Stimulated activated naive CD8-positive, alpha-beta T cell treated with anti-CD3 and anti-CD28 coated beads, Interleukin-15, Interleukin-2, amounts not matched to agents 100 U/mL and 50 U/mL, for 24 hours (primary cell): ENCODE measurements at regions not wholly inside any gene's neighbourhood (a gene's known extent, or its start where the extent isn't known, plus 50 kb on each side); places are given as distances from the start of the nearest gene placed in this dataset.

Experiments
- ATAC-seq: fragments of 150-1000 bp; cut with Tn5 transposase; one replicate; pipeline ENCODE4 v1.10.0; 2021
- DNase-seq: peaks from one replicate; pipeline ENCODE4 v3.0.0; 2021

DNA sequence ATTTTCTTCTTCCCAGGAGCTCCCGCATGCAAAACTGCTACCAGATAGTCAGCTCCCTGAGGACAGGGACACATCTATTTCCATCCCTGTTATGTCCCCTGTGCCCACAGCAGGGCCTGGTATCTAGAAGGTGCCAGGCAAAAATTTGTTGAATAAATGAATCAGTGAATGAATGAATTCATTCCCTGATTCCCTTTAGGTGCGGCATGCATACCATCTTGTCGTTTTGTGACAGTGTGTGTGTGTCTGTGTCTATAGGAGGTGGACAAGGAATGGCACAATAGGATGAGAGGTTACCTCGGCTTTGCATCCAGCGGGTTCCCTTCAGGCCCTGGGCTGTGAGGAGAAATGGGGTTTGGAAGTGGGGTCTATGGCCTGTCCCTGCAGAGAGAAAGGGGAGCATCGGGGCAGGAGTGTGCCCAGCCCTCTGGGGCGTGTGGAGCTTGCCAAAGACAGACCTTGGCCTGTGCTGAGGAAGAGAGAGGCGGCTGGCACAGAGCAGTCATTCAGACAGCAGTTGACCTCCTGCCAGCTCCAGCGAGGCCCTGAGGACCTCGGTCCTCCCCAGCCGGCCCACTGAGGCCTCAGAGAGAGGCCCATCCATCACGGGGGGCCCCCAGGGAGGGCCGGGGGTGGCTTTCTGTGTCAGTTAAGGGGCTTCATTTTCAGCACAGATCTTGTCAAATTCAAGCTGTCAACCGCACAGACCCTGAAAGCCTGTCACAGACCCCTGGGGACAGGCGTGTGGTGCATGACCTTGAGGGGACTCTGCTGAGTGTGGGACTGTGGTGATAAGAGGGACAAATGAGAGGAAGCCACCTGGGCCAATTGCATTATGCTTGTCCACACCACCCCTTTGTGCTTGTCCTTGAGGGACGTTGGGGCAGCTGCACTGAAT, 125.9 kb upstream of the CXCR4 start:
- ATAC-seq (no peak), DNase-seq (no peak)

DNA sequence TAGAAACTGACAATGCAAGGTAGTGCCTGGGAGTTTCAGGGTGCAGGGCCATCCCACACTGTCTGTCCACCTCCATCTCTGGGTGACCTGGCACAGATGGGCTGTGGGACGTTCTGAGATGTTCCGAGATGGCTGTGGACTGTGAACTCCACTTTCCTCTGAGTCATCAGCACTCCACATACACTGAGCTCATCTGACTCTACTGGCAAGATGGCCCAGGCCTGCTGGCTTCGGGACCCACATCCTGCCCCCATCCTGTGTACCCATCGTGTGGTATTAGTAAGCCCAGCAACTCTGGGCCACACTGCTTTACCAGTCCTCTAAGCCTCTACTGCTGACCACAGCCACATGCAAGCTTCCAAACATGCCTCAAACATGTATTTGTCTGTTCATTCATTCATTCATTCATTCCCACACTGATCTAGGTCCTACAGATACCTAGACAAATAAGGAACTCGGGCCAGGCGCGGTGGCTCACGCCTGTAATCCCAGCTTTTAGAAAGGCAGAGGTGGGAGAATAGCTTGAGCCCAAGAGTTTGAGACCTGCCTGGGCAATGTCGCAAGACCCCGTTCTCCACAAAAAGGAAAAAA, 124.8 kb upstream of the CXCR4 start:
- DNase-seq (peak; percentile 53), ATAC-seq (peak; percentile 82)

DNA sequence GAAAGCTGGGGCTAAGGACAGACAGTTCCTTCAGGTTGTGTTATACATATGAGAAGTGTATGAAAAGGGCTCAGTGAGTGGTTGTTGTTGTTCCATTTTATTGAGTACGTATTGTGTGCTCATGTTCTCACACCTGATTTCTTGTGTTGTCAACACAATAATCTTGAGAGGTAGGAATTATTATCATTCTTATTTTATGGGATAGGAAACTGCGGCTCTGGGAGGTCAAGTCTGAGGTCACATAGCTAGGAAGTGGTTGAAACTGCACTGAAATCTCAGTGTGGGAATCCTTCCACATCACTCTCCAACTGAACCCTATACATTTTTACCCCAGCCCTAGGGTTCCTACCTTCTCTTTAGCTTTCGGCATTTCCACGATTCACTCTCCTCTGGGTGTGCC, 124.2 kb upstream of the CXCR4 start:
- ATAC-seq: no peak

DNA sequence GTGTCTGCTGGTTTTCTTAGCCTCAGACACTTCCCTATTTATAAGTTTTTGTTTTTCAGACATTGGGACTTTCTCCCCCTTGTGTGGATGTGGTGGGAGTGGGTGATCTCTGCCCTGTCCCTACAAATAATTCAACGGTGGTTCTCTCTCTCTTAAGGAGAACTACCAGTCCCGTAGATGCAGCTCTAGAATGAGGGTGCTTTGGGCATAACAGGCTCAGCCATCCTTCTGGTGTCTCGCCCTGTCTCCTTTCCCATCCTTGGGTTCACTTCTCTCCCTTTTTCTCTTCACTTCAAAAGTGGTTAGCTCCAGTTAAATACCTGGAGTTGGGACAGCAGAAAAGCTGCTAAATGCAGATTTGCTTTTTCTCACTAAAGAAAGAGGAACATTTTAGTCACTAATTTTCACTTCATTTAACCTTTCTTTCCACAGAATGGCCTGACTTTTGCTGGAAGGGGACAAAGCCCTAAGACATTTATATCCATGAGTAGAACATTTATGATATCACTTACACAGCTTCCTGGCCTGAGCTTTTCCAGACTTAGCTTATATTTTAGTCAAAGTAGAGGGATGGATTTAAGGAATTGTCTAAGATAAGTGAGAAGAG, 121.2 kb upstream of the CXCR4 start:
- no peak for ATAC-seq
- no peak for DNase-seq

More for the DNA sequence above, 124.2 kb upstream of the CXCR4 start:
- DNase-seq: no peak

DNA sequence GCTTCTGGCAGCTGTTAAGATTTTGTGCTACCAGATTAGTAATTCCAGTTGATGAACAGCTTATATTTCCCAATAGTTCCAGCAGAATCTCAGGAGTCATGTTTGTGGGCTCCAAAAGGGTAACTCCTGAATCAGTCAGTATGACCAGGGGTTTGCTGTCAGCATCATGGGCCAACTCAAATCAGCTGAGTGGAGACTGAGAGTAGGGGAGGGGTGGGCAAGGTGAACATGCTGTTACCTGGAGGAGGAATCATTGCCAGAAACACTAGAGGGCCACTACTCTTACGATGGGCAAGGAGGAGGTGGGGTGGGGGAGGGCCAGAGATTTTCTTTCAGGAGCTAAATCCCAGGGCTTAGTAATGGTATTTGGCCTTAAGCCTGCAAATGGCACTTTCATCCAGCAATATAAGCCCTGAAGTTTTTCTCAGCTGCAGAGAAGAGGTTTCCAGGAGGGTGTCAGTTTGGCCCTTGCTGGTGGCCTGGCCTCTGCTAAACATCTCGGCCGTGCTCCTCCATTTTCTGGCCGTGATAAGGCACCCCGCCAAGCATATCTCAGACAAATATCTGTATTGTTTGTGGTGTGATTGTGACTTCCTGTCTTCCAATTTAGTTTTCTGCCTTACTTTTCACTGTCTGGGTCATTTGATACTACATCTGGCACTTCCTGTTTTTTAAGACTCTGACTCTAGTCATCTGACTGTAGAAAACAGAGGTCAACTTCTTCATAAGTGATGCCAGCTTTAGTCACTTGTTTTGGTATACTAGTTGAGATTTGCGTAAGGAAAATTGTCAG, 120.5 kb upstream of the CXCR4 start:
- peak; percentile 41 for DNase-seq

DNA sequence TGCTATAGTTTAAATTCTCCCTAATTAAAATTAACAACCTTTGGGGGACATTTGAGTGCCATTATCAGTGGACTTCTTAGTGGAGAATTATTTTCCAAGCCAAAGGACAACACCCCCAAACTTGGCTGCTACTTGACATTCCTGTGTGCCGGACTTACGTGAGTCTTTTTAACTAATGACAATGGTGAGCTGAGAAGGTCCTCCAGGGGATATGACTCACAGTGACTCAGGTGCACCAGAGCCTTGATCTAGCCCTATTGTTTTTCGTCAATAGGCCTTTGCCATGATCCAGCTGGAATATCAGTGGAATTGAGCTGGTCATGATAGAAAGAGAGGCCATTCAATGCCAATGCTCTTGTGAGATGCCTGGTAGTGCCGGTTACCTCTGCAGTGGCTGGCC, 118.1 kb upstream of the CXCR4 start:
- ATAC-seq: no peak
- no peak for DNase-seq

More for the DNA sequence above, 120.5 kb upstream of the CXCR4 start:
- peak; percentile 69 for ATAC-seq

DNA sequence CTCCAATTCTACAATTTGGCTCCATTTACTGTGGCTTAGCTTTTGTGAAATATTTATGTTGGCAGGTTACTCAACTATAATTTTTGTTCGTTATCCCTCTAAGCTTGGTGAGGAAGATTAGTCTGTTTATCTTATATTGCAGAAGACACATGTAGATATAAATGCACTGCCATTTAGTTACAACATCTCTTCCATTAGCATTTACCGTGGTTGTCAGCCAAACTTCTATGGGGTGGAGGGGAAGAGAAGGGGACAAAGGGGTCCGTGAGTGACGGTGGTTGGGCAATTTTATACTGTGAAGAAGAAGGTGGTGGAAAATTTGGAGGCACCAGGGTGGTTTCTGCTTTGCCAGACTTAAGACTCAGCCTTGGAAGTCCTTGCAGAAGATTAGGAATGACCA, 117.6 kb upstream of the CXCR4 start:
- DNase-seq: no peak
- ATAC-seq: no peak

DNA sequence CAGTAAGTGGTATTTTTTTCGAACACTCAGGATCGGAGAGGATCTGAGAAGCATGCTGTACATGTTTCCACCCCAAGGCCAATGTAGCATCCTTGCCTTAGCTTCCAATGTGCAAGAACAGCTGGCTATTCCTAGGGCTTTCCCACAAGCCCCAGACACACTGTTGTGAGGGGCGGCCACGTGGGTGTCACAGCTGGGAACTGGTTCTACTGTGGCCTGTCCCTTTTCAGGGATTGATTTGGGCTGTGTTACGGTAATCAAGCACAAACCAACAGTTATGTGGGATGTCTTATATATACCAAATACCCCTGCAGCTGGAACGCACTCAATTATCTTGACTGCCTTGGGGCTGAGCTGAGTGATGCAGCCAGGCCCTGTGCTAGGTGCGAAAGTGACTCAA, 116.3 kb upstream of the CXCR4 start:
- ATAC-seq (no peak), DNase-seq (no peak)

DNA sequence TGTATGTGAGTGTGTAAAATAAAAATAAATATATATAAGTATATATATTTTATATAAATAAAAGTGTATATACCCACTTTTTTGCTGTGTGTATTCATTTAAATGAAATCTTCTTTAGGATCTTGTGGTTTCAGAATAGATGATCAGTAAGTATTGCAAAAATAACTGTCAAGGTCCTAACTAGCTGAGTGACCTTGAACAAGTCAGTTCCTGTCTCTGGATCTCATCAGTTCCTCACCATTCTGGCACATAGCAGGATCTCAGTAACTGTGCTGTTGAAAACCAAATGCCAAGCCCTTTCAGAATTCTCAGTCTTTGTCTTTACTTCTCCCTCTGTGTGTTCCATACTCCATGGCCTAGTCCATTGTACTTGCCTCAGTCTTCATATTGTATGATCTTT, 115.3 kb upstream of the CXCR4 start:
- ATAC-seq (no peak), DNase-seq (no peak)

DNA sequence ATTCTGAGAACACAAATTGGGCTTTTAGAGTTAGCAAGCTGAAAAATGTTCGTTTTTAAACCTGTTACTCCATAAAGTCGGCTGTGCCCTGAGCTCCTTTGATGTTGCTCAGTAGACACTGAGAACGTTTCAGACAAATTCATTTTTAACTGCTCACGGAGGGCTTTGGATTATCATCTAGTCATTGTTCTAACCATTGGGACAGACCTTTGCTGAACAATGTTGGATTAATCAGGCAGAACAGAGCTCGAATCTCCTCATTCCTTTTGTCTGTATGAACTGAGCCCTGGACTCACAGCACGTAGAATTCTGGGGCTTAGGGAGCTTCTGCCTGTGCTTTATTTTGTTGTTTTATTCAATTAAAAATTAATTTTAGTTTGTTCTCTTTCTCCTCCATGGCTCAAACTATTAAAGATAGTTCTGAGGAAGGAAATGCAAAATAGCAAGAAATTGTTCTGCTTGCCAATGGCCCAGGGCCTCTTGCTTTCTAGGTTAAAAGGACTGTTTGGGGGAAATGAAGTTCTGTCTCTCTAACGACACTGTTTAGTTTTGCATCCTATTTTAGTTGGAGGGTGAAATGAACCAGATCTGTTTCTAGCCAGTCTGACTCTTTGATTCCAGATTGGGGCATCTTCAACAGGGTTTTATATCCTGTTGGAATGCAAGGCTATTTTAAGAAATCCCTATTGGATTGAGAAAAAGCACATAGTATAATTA, 114.7 kb upstream of the CXCR4 start:
- ATAC-seq (no peak), DNase-seq (no peak)

DNA sequence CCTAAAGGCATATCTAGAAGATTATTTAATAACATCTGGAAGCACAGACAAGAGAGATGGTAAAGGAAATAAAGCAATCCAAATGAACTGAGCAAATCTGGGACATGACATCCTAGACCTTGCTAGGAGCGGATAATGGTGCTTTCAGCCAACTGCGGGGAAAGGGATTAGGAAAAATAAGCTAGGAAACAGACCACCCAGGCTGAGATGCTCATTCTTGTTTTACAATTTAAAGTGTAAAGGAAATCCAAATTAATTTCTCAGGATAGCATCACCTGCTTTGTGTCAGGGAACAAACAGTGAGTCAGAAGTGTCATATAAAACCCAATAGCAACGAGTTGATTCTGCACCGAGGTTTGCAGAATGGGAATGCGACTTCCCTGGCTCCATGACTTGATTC, 112.5 kb upstream of the CXCR4 start:
- no peak for ATAC-seq
- DNase-seq: no peak

DNA sequence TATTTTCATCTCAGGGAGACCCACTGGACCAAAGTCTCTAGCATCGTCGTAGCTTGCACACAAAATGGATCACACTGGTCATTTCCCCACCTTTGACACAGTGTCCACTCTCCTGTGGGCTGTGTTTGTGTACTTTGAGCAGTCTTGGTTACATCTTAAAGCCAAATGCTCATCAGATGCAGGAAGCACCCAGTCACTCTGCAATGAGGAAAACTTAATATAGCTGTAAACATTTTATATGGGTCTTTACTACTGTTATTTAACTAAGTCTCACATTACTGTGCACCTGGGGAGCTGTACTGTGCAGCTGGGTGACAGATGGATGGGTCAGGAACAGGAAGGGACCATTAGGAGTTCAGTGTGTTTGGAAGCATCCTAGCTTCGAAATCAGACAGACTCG, 109.0 kb upstream of the CXCR4 start:
- ATAC-seq: no peak
- DNase-seq: no peak

DNA sequence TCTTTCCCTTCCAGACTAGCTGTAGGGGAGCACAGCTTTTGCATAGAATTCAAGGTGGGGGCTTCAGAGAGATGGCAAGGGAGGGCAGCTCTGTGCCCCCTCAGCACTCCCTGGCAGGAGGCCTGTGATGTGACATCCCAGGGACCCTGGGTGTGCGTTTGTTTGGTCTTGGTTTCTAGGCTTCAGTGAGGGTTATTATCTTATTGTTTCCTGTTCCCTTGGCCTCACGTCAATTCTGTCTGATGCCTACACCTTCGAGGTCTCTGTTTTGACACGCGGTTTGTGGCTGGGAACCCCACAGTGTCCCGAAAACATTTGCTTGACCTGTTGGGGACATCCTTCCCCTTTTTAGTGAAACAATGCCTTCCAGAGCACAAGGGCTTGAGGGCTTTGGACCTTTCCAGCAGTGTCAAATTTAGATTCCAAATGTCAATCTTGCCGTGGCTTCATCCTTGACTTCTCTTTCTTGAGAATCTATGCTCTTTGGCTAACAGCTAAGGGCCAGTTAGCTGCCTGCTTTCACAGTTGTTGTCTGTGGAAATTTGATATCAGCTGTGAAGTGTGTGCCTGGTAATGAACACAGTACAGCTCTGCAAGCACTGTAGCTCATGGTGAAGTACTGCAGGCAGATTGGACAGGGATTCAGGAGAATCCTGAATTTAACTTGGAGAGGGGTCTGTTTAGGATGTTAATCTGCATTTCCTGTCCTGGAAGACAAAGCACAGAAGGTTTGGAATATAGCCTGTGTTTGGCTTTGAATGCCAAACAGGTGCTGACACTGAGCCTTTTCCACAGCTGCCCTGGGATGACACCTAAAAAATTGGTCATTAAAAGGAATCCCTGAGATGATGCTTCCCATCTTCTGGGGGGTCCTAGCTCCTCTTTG, 108.2 kb upstream of the CXCR4 start:
- DNase-seq (peak; percentile 39), ATAC-seq (peak; percentile 57)

DNA sequence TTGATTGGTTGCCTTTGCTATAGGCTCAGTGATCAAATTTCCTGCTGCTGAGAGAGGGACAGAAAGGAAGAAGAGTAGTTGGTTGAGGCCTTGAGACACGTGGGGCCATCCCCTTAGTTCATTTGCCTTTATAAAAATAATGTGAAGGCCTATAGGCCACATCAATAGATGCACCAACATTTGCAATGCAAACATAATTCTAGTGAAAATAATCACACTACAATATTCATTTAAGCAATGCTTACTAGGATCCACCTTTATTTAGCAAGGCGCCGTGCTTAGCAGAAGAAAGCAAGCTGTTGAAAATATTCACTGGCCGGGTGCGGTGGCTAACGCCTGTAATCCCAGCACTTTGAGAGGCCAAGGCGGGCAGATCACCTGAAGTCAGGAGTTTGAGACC, 105.3 kb upstream of the CXCR4 start:
- ATAC-seq: no peak
- no peak for DNase-seq

DNA sequence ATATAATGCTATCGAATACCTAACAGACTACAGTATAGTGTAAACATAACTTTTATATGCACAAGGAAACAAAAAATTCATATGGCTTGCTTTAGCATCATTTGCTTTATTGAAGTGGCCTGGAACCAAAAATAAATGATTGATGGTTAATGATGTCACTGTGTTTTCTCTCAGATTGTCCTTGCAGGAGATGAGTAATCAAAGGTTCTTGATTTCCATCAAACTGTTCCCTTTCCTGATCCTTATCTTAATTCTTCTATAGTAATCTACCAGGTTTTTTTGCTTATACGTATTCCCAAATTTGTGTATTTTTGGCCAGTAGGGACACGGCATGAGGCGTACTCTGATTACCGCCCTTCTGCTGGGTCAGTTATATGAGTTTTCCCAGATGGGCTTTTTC, 104.9 kb upstream of the CXCR4 start:
- ATAC-seq (no peak), DNase-seq (no peak)

DNA sequence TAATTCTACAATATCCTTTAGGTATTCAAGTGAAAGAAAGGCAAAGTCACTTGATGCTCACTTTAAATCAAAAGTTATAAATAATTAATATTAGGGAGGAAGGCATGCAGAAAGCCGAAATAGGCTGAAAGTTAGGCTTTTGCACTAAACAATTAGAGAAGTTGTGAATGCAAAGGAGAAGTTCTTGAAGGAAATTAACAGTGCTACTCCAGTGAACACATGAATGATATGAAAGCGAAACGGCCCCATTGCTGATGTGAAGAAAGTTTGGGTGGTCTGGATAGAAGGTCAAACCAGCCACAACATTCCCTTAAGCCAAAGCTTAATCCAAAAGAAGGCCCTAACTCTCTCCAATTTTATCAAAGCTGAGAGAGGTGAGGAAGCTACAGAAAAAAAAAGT, 103.1 kb upstream of the CXCR4 start:
- no peak for ATAC-seq

DNA sequence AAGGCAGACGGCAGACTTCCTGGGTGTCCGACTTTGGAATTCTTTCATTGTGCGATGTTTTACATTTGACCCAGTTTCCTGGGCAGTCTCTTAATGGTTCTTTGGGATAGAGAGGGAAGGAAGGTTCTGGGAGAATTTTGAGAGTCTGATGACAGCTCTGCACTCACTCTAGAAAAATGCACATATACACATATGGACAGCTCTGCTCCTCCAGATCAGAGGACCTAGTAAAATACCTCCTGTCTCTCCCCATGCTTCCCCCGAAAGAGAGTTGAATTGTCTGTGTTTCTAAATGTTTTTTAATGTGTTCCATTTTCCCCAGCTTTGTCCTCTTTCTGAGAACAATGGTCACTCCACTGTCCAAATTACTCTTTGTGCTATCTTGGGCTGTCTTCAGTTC, 102.0 kb upstream of the CXCR4 start:
- ATAC-seq (no peak), DNase-seq (no peak)

More for the DNA sequence above, 103.1 kb upstream of the CXCR4 start:
- no peak for DNase-seq

DNA sequence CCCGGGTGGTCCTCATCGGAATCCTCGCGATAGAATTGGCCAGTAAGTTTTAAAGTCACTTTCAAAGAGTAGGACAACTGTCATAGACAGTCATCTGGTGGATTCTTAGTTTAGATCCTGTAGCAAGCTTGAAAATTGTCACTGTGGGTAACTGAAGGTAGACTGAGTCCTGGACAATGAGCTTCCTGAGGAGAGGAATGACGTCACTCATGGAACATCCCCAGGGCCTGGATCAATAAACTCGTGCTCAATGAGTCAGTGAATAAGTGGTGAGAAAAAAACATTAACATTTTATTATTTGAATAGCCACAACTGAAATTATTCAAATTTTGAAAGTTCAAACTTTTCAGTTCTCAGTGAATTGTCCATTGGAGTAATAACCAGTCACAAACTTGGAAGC, 101.4 kb upstream of the CXCR4 start:
- ATAC-seq (no peak), DNase-seq (no peak)

DNA sequence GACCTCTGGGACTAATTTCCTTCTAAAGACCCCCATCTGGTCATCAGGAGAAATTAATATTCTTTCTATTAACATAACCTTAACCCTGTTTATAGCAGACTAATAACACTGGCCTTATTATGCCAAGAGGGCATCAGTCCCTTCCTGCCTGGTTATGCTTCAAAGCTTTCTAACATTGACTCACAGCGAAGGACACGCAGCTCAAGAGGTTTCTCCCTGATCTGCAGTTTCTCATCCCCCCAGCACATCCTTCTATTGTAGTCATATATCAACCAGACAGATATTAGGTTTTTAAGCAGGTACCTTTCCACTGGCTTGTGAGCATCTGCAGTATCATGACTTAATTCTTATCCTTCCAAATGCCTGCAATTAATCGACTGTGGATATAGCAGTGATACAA, 100.0 kb upstream of the CXCR4 start:
- ATAC-seq: no peak
- no peak for DNase-seq

DNA sequence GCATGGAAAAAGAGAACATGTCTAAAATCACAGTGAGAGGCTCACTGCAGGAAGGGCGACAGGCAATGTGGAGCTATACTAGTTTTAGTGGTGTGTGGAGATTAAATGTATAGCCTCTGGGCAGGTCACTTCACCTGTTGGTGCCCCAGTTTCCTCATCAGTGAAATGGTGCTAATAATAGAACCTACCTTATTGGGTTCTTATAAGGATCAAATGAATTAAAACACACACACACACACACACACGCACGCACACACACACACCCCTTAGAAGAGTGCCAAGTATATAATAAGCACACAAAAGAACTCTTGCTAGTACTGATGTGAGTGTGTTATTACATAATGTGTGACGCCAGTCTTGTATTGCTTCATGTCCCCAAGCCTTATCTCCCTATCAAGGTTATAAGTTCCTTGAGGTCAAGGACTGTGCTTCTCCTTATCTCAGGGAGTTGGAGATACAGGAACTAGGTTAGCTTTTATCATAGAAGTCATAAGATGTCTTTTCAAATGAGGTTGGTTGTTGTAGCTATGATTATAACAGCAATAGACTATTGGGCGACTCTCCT, 98.0 kb upstream of the CXCR4 start:
- ATAC-seq: no peak
- no peak for DNase-seq

DNA sequence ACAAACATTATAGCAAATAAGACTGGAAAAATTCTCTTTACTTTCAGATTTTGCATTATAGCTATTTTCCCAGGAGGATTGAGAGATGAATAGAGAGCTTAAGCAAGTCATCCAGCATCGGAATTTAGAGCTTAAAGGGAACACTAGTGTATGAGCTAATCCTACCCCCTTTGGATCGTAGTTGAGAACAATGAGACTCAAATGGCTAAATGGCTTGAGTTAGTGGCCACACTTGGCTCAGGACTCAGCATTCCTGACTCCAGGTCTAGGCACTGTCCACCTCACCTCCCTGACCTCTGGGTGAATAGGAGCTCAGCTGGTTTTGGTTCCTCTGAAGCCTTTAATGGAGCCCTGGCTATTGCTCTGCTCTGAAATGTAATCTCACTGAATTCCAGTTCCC, 97.5 kb upstream of the CXCR4 start:
- DNase-seq (no peak), ATAC-seq (no peak)
